K562 (cell line): ENCODE measurements at regions not wholly inside any gene's neighbourhood (a gene's known extent, or its start where the extent isn't known, plus 50 kb on each side); places are given as distances from the start of the nearest gene placed in this dataset.
"Not testable (repeated sequence)": the region's sequence is repeated elsewhere in the genome, so short reads cannot be mapped to it uniquely, and the experiment has no call there.

Source experiments
- ATAC-seq: fragments of 200-7000 bp; cut with Tn5 transposase; 3 replicates; pipeline ENCODE4 v1.9.1; 2020; ENCODE audit warnings: moderate library complexity
- BruUV-seq: library from RNA; stranded (reverse); fragments of 400-500 nt; replicated peaks from 2 replicates; lab custom pipeline; 2021; lab: Mats Ljungman, UMichigan
- CTCF ChIA-PET: fragments of 300-600 bp; formaldehyde crosslinking; extraction: SDS; loops from one replicate; lab custom pipeline; 2021; ENCODE audit warnings: low intra/inter-chr PET ratio; lab: Yijun Ruan, JAX
- POLR2A ChIA-PET: fragments of 300-600, 350-650 bp; sonication (Branson Sonifier 250); formaldehyde crosslinking; extraction: SDS; loops from one replicate; lab custom pipeline; 2021; ENCODE audit warnings: antibody characterized with exemption, inconsistent platforms; lab: Yijun Ruan, JAX
- DNase-seq, 4 experiments: peaks; one replicate each; pipeline versions ENCODE4 v3.0.0 to v3.0.0-alpha.2; 2011 to 2018; ENCODE audit warnings: low spot score in 3 of 4, mixed read lengths in 3 of 4; ENCODE audit errors: extremely low read depth in 1 of 4
- FAIRE-seq: peaks from 2 replicates; lab custom pipeline; 2011; peaks lifted over from hg19 to GRCh38; lab: Jason Lieb, UNC
- H2AFZ ChIP-seq: 2 replicates; pipeline ENCODE4 v1.6.0; 2011; ENCODE audit warnings: low read depth, low read length, control low read depth, inconsistent platforms
- H3K27ac ChIP-seq: fragments of 200-600 bp; 3 replicates; pipeline ENCODE4 v1.8.0; 2011; ENCODE audit warnings: low read depth, mild to moderate bottlenecking, control low read depth, inconsistent platforms, low read length, moderate library complexity, mixed read lengths; ENCODE audit errors: extremely low read depth
- H3K27me3 ChIP-seq, 2 experiments: fragments of 300-600 bp in 1 of 2; 2 replicates in 1 of 2; 3 replicates in 1 of 2; pipeline versions ENCODE4 v1.6.0 to v1.8.0; 2011; ENCODE audit warnings: inconsistent platforms in 2 of 2, low read length in 2 of 2, mild to moderate bottlenecking in 1 of 2, mixed read lengths in 1 of 2, moderate library complexity in 1 of 2; ENCODE audit not compliant: control insufficient read depth in 2 of 2, insufficient read depth in 2 of 2
- H3K36me3 ChIP-seq: fragments of 300-600 bp; 3 replicates; pipeline ENCODE4 v1.8.0; 2011; ENCODE audit warnings: mild to moderate bottlenecking, low read length, inconsistent platforms; ENCODE audit not compliant: control insufficient read depth, insufficient read depth
- H3K4me1 ChIP-seq, 2 experiments: fragments of 200-600 bp in 1 of 2; replicated peaks in 1 of 2; 2 replicates in 1 of 2; 3 replicates in 1 of 2; pipeline versions ENCODE4 v1.5.1 to v1.8.0; 2011; ENCODE audit warnings: inconsistent platforms in 2 of 2, low read length in 2 of 2, mild to moderate bottlenecking in 1 of 2, mixed read lengths in 1 of 2, moderate library complexity in 1 of 2; ENCODE audit not compliant: control insufficient read depth in 2 of 2, insufficient read depth in 2 of 2
- H3K4me2 ChIP-seq: 2 replicates; pipeline ENCODE4 v1.6.1; 2011; ENCODE audit warnings: low read length, control low read depth, inconsistent platforms, mixed read lengths; ENCODE audit not compliant: insufficient read depth
- H3K4me3 ChIP-seq: fragments of 200-600 bp; sonication (generic), shearing (Covaris generic); 2 replicates; pipeline ENCODE4 v1.5.1; 2016; ENCODE audit warnings: control low read depth, inconsistent platforms
- H3K79me2 ChIP-seq: fragments of 200-600 bp; 3 replicates; pipeline ENCODE4 v1.8.0; 2011; ENCODE audit warnings: low read length, inconsistent platforms; ENCODE audit not compliant: control insufficient read depth, insufficient read depth
- H3K9ac ChIP-seq, 2 experiments: 2 replicates each; pipeline versions ENCODE4 v1.6.0 to v1.6.1; 2011; ENCODE audit warnings: low read depth in 2 of 2, low read length in 2 of 2, control low read depth in 1 of 2, inconsistent platforms in 1 of 2, mild to moderate bottlenecking in 1 of 2, mixed read lengths in 1 of 2; ENCODE audit not compliant: insufficient read depth in 1 of 2
- H3K9me1 ChIP-seq: one replicate; pipeline ENCODE4 v1.6.0; 2011; ENCODE audit warnings: inconsistent platforms, mild to moderate bottlenecking, low read length, moderate library complexity; ENCODE audit not compliant: control insufficient read depth, insufficient read depth
- H3K9me3 ChIP-seq: replicated peaks from 2 replicates; pipeline ENCODE4 v1.5.1; 2011; ENCODE audit warnings: low read depth, low read length, inconsistent platforms; ENCODE audit not compliant: control insufficient read depth, insufficient read depth
- H4K20me1 ChIP-seq: replicated peaks from 2 replicates; pipeline ENCODE4 v1.6.1; 2011; ENCODE audit warnings: low read length, inconsistent platforms, mixed read lengths; ENCODE audit not compliant: control insufficient read depth, insufficient read depth
- GTF2F1 ChIP-seq: IDR thresholded peaks from 2 replicates; pipeline ENCODE4 v1.6.1; 2011; ENCODE audit warnings: low read depth, low read length, improper control_type of control experiment
- KDM4B ChIP-seq, 2 experiments: fragments of 450-650 bp in 1 of 2; sonication (generic) in 1 of 2; IDR thresholded peaks; 2 replicates each; pipeline ENCODE4 v1.6.1; 2016 to 2017; ENCODE audit warnings: borderline replicate concordance in 2 of 2, antibody characterized with exemption in 1 of 2, low read depth in 1 of 2, mild to moderate bottlenecking in 1 of 2
- MAZ ChIP-seq, 2 experiments: fragments of 450-650 bp in 1 of 2; sonication (generic) in 1 of 2; formaldehyde crosslinking; IDR thresholded peaks in 1 of 2; conservative IDR thresholded peaks in 1 of 2; 2 replicates each; pipeline versions ENCODE4 v1.4.0 to v1.5.0; 2020; ENCODE audit warnings: mild to moderate bottlenecking in 1 of 2, missing genetic modification reagents in 1 of 2
- PTBP1 ChIP-seq: fragments of 200-400 bp; formaldehyde crosslinking; IDR thresholded peaks from 2 replicates; pipeline ENCODE4 v1.6.1; 2017; ENCODE audit warnings: low read depth, low read length
- SFPQ ChIP-seq: fragments of 200-400 bp; formaldehyde crosslinking; IDR thresholded peaks from 2 replicates; pipeline ENCODE4 v1.6.1; 2017; ENCODE audit warnings: mild to moderate bottlenecking, low read depth, low read length, moderate library complexity
- TCF7 ChIP-seq: sonication (generic); IDR thresholded peaks from 2 replicates; pipeline ENCODE4 v1.6.1; 2016; ENCODE audit warnings: antibody characterized with exemption, borderline replicate concordance
- ZNF311 ChIP-seq: fragments of 250-450 bp; sonication (Bioruptor Pico); IDR thresholded peaks from 2 replicates; pipeline ENCODE4 v1.4.0; 2020; ENCODE audit warnings: mild to moderate bottlenecking, moderate library complexity
- ZNF707 ChIP-seq: fragments of 250-450 bp; sonication (Bioruptor Pico); conservative IDR thresholded peaks from 2 replicates; pipeline ENCODE4 v1.8.0; 2022; ENCODE audit warnings: inconsistent platforms, mild to moderate bottlenecking, moderate library complexity
- WGBS: fragments of 100-300 bp; shearing (Covaris generic); methylation state at CpG from one replicate; pipeline ENCODE4 v1.1.6; 2016; ENCODE audit warnings: low coverage, mixed read lengths; ENCODE audit not compliant: insufficient coverage; ENCODE audit errors: missing lambda C conversion rate; 5-methylcytosine and 5-hydroxymethylcytosine counted together
- in situ Hi-C: fragments of 300-500 bp; cut with MboI; formaldehyde crosslinking; loops from 4 replicates; pipeline ENCODE4 v1.15.0; 2018; ENCODE audit warnings: inconsistent platforms, mixed read lengths
- intact Hi-C: fragments of 100-400 bp; cut with micrococcal nuclease; formaldehyde crosslinking; loops from 2 replicates; pipeline ENCODE4 v1.14.2; 2022

- H4K20me1 ChIP-seq = no peaks in the 10 kb centered on the region
- BruUV-seq = no TSS peak
- H3K9ac ChIP-seq = no peak overlapping the region
- in situ Hi-C loops = no loop called here
- no peak overlapping the region for H3K4me3 ChIP-seq
- TF ChIP-seq TCF7 = no peak
- no peak for TF ChIP-seq ZNF311 (CRISPR knock-in tag)
- TF ChIP-seq GTF2F1 = no peak
- no peak for TF ChIP-seq MAZ (CRISPR knock-in tag; conservative IDR thresholded peaks at IDR 0.05 in 1 of 2, IDR thresholded peaks at IDR 0.05 in 1 of 2)
- TF ChIP-seq PTBP1 = no peak
- TF ChIP-seq SFPQ = no peak
- TF ChIP-seq ZNF707 (CRISPR knock-in tag) = no peak
- TF ChIP-seq KDM4B (IDR thresholded peaks at IDR 0.05; ENCODE audit: borderline replicate concordance in 2 of 2, low read depth in 1 of 2) = no peak
- TF ChIP-seq, all 486 proteins: peak for 0
- ChIA-PET CTCF (no interaction called here), POLR2A (no interaction called here)
- H3K79me2 ChIP-seq = no peaks in the 10 kb centered on the region
- FAIRE-seq = no peak
- H3K36me3 ChIP-seq = no peaks in the 10 kb centered on the region
- intact Hi-C loops = no loop called here
- no peaks in the 10 kb centered on the region for H3K4me1 ChIP-seq
- no peaks in the 10 kb centered on the region; the same call in 1 of the 2 replicates for H3K9me3 ChIP-seq
- ATAC-seq = no peak
- H3K27ac ChIP-seq = no peak overlapping the region
- no peak overlapping the region for H2AFZ ChIP-seq
- WGBS = 5% methylated on average over 3 of the region's 3 CpGs
- no peak for DNase-seq
- H3K9me1 ChIP-seq = no peaks in the 10 kb centered on the region
- H3K4me2 ChIP-seq = no peak overlapping the region
- no peaks in the 10 kb centered on the region for H3K27me3 ChIP-seq
Observed at GRCh38 chr5:27845248-27845647, 806.9 kb upstream of the CDH9 start.

GRCh38 chr5:27836704-27837103 lies 798.3 kb upstream of the CDH9 start:
- H3K36me3 ChIP-seq, H2AFZ ChIP-seq, H3K4me3 ChIP-seq, BruUV-seq, DNase-seq, ATAC-seq, H3K4me1 ChIP-seq, POLR2A ChIA-PET, in situ Hi-C loops, H3K27ac ChIP-seq, H3K79me2 ChIP-seq, FAIRE-seq, H3K9me3 ChIP-seq, H3K9me1 ChIP-seq, H4K20me1 ChIP-seq, H3K27me3 ChIP-seq, H3K4me2 ChIP-seq, intact Hi-C loops, CTCF ChIA-PET, H3K9ac ChIP-seq: not testable (repeated sequence)
- 3% methylated on average over 20 of the region's 21 CpGs for WGBS
